ENCODE measurements at regions not wholly inside any gene's neighbourhood (a gene's known extent, or its start where the extent isn't known, plus 50 kb on each side); places are given as distances from the start of the nearest gene placed in this dataset.

GRCh38 chr4:165740911-165741310 is 132.1 kb upstream of the TLL1 start:
- H3K23me2 ChIP-seq (ENCODE audit: insufficient read length, low read depth, low read length, poor library complexity, severe bottlenecking): no peaks in the 10 kb centered on the region
- H4K20me1 ChIP-seq (ENCODE audit: control insufficient read depth, insufficient read depth, insufficient read length): no peaks in the 10 kb centered on the region
- H3K23ac ChIP-seq (ENCODE audit: insufficient read length, low read depth, low read length): no peak overlapping the region
- H3K18ac ChIP-seq (ENCODE audit: insufficient read length, low read depth, low read length): no peak overlapping the region
- no peak overlapping the region for H2BK120ac ChIP-seq (ENCODE audit: low read depth, low read length, poor library complexity, severe bottlenecking)
- H3K9ac ChIP-seq (ENCODE audit: extremely low read depth, insufficient read length, low read length): no peak overlapping the region
- H3K9me3 Mint-ChIP-seq: no peaks in the 10 kb centered on the region; a peak in 1 of 5 replicates
- no peak overlapping the region for H3K4me2 ChIP-seq (ENCODE audit: insufficient read depth, insufficient read length, low read length)
- H2BK15ac ChIP-seq (ENCODE audit: low read depth, low read length): no peak overlapping the region
- H3K9me3 ChIP-seq (ENCODE audit: control insufficient read depth, low read depth, low read length): no peaks in the 10 kb centered on the region
- H3K27ac ChIP-seq (ENCODE audit: insufficient read length, low read depth, low read length): no peak overlapping the region
- no peak overlapping the region for H4K91ac ChIP-seq (ENCODE audit: insufficient read length, low read depth, low read length)
- no peaks in the 10 kb centered on the region for H3K4me1 ChIP-seq (ENCODE audit: insufficient read depth, low read length)
- no peak overlapping the region for H2BK12ac ChIP-seq (ENCODE audit: insufficient read length, low read depth, low read length)
- no peak overlapping the region for H3T11ph ChIP-seq (ENCODE audit: low read length)
- TF ChIP-seq CTCF (conservative IDR thresholded peaks at IDR 0.05): no peak
- no peaks in the 10 kb centered on the region for H3K79me1 ChIP-seq (ENCODE audit: insufficient read depth, low read depth, low read length, poor library complexity, severe bottlenecking)
- no peak overlapping the region for H3K27ac Mint-ChIP-seq
- no peak overlapping the region for H2AFZ ChIP-seq (ENCODE audit: low read length)
- no peak overlapping the region for H2BK5ac ChIP-seq (ENCODE audit: insufficient read length, low read length)
- H3K4me3 Mint-ChIP-seq: no peak overlapping the region
- H3K79me2 ChIP-seq (ENCODE audit: insufficient read depth, low read length): no peaks in the 10 kb centered on the region
- no peaks in the 10 kb centered on the region for H3K27me3 ChIP-seq (ENCODE audit: insufficient read depth, low read length)
- no peak for DNase-seq
- H3K4me1 Mint-ChIP-seq: peaks cover 5% of the 10 kb centered on the region in 2 experiments; a peak in 2 of 4 replicates
- H3K36me3 Mint-ChIP-seq (ENCODE audit: insufficient read depth in 1 of 3, low read depth in 3 of 3): peaks cover 0 to 8% (median 2%) of the 10 kb centered on the region in 3 experiments; a peak in 2 of 7 replicates
- WGBS (ENCODE audit: extremely low coverage, insufficient read length, low lambda C conversion rate): no CpG with 5 or more reads among the region's 6 CpGs
- no peak overlapping the region for H4K5ac ChIP-seq (ENCODE audit: insufficient read length, low read depth, low read length)
- no peak overlapping the region for H3K56ac ChIP-seq (ENCODE audit: insufficient read length, low read depth, low read length)
- H3K27me3 Mint-ChIP-seq (ENCODE audit: low read depth): no peaks in the 10 kb centered on the region
- no peak overlapping the region for H3K4ac ChIP-seq (ENCODE audit: low read depth, low read length)
- no peak overlapping the region for H3K14ac ChIP-seq (ENCODE audit: insufficient read depth, low read length)
- H4K8ac ChIP-seq (replicated peaks; ENCODE audit: insufficient read length, low read depth, low read length): no peak overlapping the region
- no peak overlapping the region for H2BK20ac ChIP-seq (ENCODE audit: low read depth, low read length, poor library complexity, severe bottlenecking)
- no peak overlapping the region for H2AK5ac ChIP-seq (ENCODE audit: insufficient read length, low read length)

Data from H9 (cell line).